GM12892 (cell line): ENCODE measurements at regions not wholly inside any gene's neighbourhood (a gene's known extent, or its start where the extent isn't known, plus 50 kb on each side); places are given as distances from the start of the nearest gene placed in this dataset.

Experiments
- POLR2A ChIP-seq: IDR thresholded peaks from 2 replicates; pipeline ENCODE4 v1.6.1; 2011; ENCODE audit warnings: low read depth, low read length, control low read depth
- POLR2AphosphoS5 ChIP-seq: IDR thresholded peaks from 2 replicates; pipeline ENCODE4 v1.6.1; 2011; ENCODE audit warnings: low read depth, low read length, control low read depth
- TAF1 ChIP-seq: IDR thresholded peaks from 2 replicates; pipeline ENCODE4 v1.6.1; 2011; ENCODE audit warnings: low read depth, mild to moderate bottlenecking, control low read depth, low read length, borderline replicate concordance

DNA sequence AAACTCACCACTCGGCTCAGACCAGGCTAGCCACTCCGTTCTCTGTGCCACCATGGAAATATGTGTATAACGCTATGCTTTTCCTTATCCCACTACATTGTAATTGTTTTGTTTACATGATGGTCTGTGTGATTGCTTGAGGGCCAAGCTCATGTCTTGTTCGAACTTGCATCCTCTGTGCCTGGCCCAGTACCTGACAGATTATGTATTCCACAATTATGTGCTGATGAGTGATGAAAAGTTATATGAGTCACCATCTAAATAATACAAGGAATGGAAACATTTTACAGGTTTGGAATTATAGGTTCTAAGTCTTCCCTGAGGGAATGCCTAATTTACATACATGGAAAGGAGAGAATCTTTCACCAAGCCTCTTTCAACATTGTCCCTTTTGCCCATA is 137.4 kb downstream of the C7orf25 start:
- TF ChIP-seq POLR2A, result no peak
- TF ChIP-seq POLR2AphosphoS5, result no peak
- TF ChIP-seq TAF1, result no peak
